HCT116 (cell line): ENCODE measurements at regions not wholly inside any gene's neighbourhood (a gene's known extent, or its start where the extent isn't known, plus 50 kb on each side); places are given as distances from the start of the nearest gene placed in this dataset.

Experiments
- ATAC-seq: fragments of 200-7000 bp; cut with Tn5 transposase; 2 replicates; pipeline ENCODE4 v1.9.1; 2020; ENCODE audit warnings: mild to moderate bottlenecking, moderate library complexity
- BruUV-seq: library from RNA; stranded (reverse); fragments of 400-500 nt; replicated peaks from 2 replicates; lab custom pipeline; 2021; lab: Mats Ljungman, UMichigan
- CTCF ChIA-PET: fragments of 300-600 bp; sonication (Branson Sonifier 250); formaldehyde crosslinking; loops from one replicate; lab custom pipeline; 2021; ENCODE audit warnings: antibody characterized with exemption; lab: Charles Lee
- POLR2A ChIA-PET: fragments of 300-600, 350-600 bp; sonication (Branson Sonifier 250); formaldehyde crosslinking; loops from one replicate; lab custom pipeline; 2021; ENCODE audit warnings: antibody characterized with exemption; lab: Charles Lee
- RAD21 ChIA-PET, 2 experiments: fragments of 300-600 bp; sonication (Branson Sonifier 250); formaldehyde crosslinking; loops; one replicate each; lab custom pipeline; 2023; ENCODE audit warnings: low total read pairs in 2 of 2; ENCODE audit not compliant: uncharacterized antibody in 2 of 2, unreplicated experiment in 2 of 2, low non-redundant PET in 1 of 2; lab: Charles Lee
- DNase-seq: peaks from one replicate; pipeline ENCODE4 v3.0.0-alpha.2; 2010; ENCODE audit warnings: low read depth, low spot score
- H2AFZ ChIP-seq: fragments of 200-600 bp; shearing (Covaris generic), sonication (generic); 2 replicates; pipeline ENCODE4 v1.6.1; 2017; ENCODE audit warnings: low read depth, mixed run types, mixed read lengths, antibody characterized with exemption, low read length; ENCODE audit not compliant: poor library complexity, severe bottlenecking
- H3K27ac ChIP-seq: 2 replicates; pipeline ENCODE4 v1.5.1; 2012; ENCODE audit warnings: low read depth, low read length
- H3K27me3 ChIP-seq: fragments of 200-600 bp; sonication (generic); 2 replicates; pipeline ENCODE4 v1.6.1; 2016; ENCODE audit warnings: mixed run types, low read length, mixed read lengths; ENCODE audit not compliant: insufficient read depth
- H3K36me3 ChIP-seq, 2 experiments: fragments of 200-500 bp in 1 of 2; fragments of 200-600 bp in 1 of 2; sonication (Bioruptor generic) in 1 of 2; sonication (generic) in 1 of 2; 2 replicates each; pipeline versions ENCODE4 v1.5.1 to v1.6.1; 2014 to 2016; ENCODE audit warnings: low read length in 2 of 2, inconsistent platforms in 1 of 2, mixed read lengths in 1 of 2, mixed run types in 1 of 2; ENCODE audit not compliant: insufficient read depth in 2 of 2, control insufficient read depth in 1 of 2
- H3K4me1 ChIP-seq, 2 experiments: fragments of 200-600 bp in 1 of 2; sonication (generic) in 1 of 2; 2 replicates each; pipeline versions ENCODE4 v1.5.1 to v1.6.1; 2012 to 2017; ENCODE audit warnings: low read length in 2 of 2, inconsistent platforms in 1 of 2, mild to moderate bottlenecking in 1 of 2, mixed read lengths in 1 of 2, mixed run types in 1 of 2, moderate library complexity in 1 of 2; ENCODE audit not compliant: insufficient read depth in 2 of 2, control insufficient read depth in 1 of 2
- H3K4me2 ChIP-seq: fragments of 200-600 bp; sonication (generic); 2 replicates; pipeline ENCODE4 v1.6.1; 2017; ENCODE audit warnings: mixed run types, low read length, mixed read lengths
- H3K4me3 ChIP-seq, 2 experiments: fragments of 200-600 bp in 1 of 2; sonication (generic) in 1 of 2; replicated peaks in 1 of 2; 2 replicates each; pipeline ENCODE4 v1.5.1; 2011 to 2016; ENCODE audit warnings: low read length in 2 of 2, control low read depth in 1 of 2, low read depth in 1 of 2, mild to moderate bottlenecking in 1 of 2, mixed read lengths in 1 of 2, mixed run types in 1 of 2
- H3K79me2 ChIP-seq: fragments of 200-600 bp; sonication (generic); 2 replicates; pipeline ENCODE4 v1.6.1; 2017; ENCODE audit warnings: mild to moderate bottlenecking, mixed run types, low read length, moderate library complexity, mixed read lengths; ENCODE audit not compliant: insufficient read depth
- H3K9ac ChIP-seq: fragments of 200-600 bp; sonication (generic); 2 replicates; pipeline ENCODE4 v1.6.1; 2016; ENCODE audit warnings: low read length, mixed read lengths
- H3K9me2 ChIP-seq: fragments of 200-600 bp; sonication (generic), shearing (Covaris generic); 2 replicates; pipeline ENCODE4 v1.6.1; 2017; ENCODE audit warnings: mixed run types, mild to moderate bottlenecking, moderate library complexity; ENCODE audit not compliant: insufficient read depth
- H3K9me3 ChIP-seq, 2 experiments: fragments of 200-500 bp in 1 of 2; fragments of 200-600 bp in 1 of 2; sonication (Bioruptor generic) in 1 of 2; sonication (generic) in 1 of 2; 2 replicates each; pipeline ENCODE4 v1.6.1; 2014 to 2017; ENCODE audit warnings: low read length in 2 of 2, mixed read lengths in 2 of 2, inconsistent platforms in 1 of 2, low read depth in 1 of 2, mild to moderate bottlenecking in 1 of 2, mixed run types in 1 of 2, moderate library complexity in 1 of 2; ENCODE audit not compliant: control insufficient read depth in 1 of 2, insufficient read depth in 1 of 2
- H4K20me1 ChIP-seq: fragments of 200-600 bp; sonication (generic), shearing (Covaris generic); 2 replicates; pipeline ENCODE4 v1.6.1; 2017; ENCODE audit warnings: mixed run types, mild to moderate bottlenecking, moderate library complexity; ENCODE audit not compliant: insufficient read depth
- ATF3 ChIP-seq: IDR thresholded peaks from 2 replicates; pipeline ENCODE4 v1.6.1; 2012
- CBX3 ChIP-seq: IDR thresholded peaks from 2 replicates; pipeline ENCODE4 v1.6.1; 2012; ENCODE audit warnings: low read depth
- CEBPB ChIP-seq: IDR thresholded peaks from 2 replicates; pipeline ENCODE4 v1.6.1; 2012; ENCODE audit warnings: low read depth
- CTCF ChIP-seq, 3 experiments: fragments of 200-600 bp in 1 of 3; sonication (generic) in 1 of 3; IDR thresholded peaks in 2 of 3; conservative IDR thresholded peaks in 1 of 3; 2 replicates each; pipeline ENCODE4 v1.5.1; 2012 to 2017; ENCODE audit warnings: low read depth in 2 of 3, low read length in 2 of 3, antibody characterized with exemption in 1 of 3, borderline replicate concordance in 1 of 3, control low read depth in 1 of 3, mild to moderate bottlenecking in 1 of 3, mixed read lengths in 1 of 3, mixed run types in 1 of 3, moderate library complexity in 1 of 3; ENCODE audit not compliant: insufficient read depth in 1 of 3
- EGR1 ChIP-seq: IDR thresholded peaks from 2 replicates; pipeline ENCODE4 v1.6.1; 2012; ENCODE audit warnings: low read depth
- EZH2 ChIP-seq: fragments of 200-600 bp; sonication (generic); IDR thresholded peaks from 2 replicates; pipeline ENCODE4 v1.6.1; 2017; ENCODE audit warnings: antibody characterized with exemption, mixed run types
- EZH2phosphoT487 ChIP-seq: fragments of 200-600 bp; IDR thresholded peaks from 2 replicates; pipeline ENCODE4 v1.6.1; 2018; ENCODE audit warnings: antibody characterized with exemption, borderline replicate concordance
- FOSL1 ChIP-seq: IDR thresholded peaks from 2 replicates; pipeline ENCODE4 v1.6.1; 2012; ENCODE audit warnings: low read depth
- JUND ChIP-seq: IDR thresholded peaks from 2 replicates; pipeline ENCODE4 v1.6.1; 2012
- POLR2A ChIP-seq: IDR thresholded peaks from 2 replicates; pipeline ENCODE4 v1.7.0; 2011; ENCODE audit warnings: borderline replicate concordance; ENCODE audit not compliant: insufficient read depth, insufficient read length; ENCODE audit errors: extremely low read depth
- POLR2AphosphoS5 ChIP-seq: IDR thresholded peaks from 2 replicates; pipeline ENCODE4 v1.6.1; 2011; ENCODE audit warnings: mild to moderate bottlenecking, low read depth, low read length, moderate library complexity
- RAD21 ChIP-seq: IDR thresholded peaks from 2 replicates; pipeline ENCODE4 v1.6.1; 2012; ENCODE audit warnings: low read depth, mild to moderate bottlenecking
- SIN3A ChIP-seq: IDR thresholded peaks from 2 replicates; pipeline ENCODE4 v1.6.1; 2012; ENCODE audit warnings: low read depth
- SRF ChIP-seq: IDR thresholded peaks from 2 replicates; pipeline ENCODE4 v1.6.1; 2012; ENCODE audit warnings: low read depth
- TCF7L2 ChIP-seq: IDR thresholded peaks from 2 replicates; pipeline ENCODE4 v1.7.0; 2011; ENCODE audit warnings: borderline replicate concordance, inconsistent platforms; ENCODE audit not compliant: insufficient read depth, insufficient read length; ENCODE audit errors: extremely low read depth
- ZFX ChIP-seq: fragments of 450-650 bp; IDR thresholded peaks from 2 replicates; pipeline ENCODE4 v1.6.1; 2017
- ZNF274 ChIP-seq: fragments of 200-500 bp; sonication (Bioruptor generic); IDR thresholded peaks from 2 replicates; pipeline ENCODE4 v1.6.1; 2014; ENCODE audit warnings: mild to moderate bottlenecking, low read depth, low read length, inconsistent platforms
- intact Hi-C: fragments of 100-400 bp; cut with micrococcal nuclease; formaldehyde crosslinking; loops from 2 replicates; pipeline ENCODE4 v1.10.0; 2022
- TF ChIP-seq, protein P1 (sequence below): IDR thresholded peaks from 2 replicates; pipeline ENCODE4 v1.6.1; 2012

DNA sequence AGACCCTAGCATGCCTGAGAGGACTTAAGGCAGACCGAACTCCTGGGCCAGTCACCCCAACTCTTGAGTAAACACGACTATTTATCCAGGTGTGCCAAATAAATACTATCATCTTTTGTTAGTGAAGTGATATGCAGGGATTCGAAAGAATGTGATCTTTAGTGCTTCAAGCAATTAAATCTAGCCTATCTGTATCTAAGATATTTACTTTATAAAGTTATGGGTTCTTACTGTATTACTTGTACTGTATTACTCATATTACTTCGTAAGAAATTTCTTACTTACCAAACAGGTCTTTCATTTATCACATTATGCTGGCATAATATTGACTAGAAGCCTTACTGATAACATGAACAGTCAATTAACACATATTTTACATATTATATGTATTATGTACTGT lies 211.6 kb upstream of the NECTIN3 start:
- BruUV-seq = no TSS peak
- intact Hi-C loops = no loop called here
- ChIA-PET CTCF (no interaction called here), POLR2A (no interaction called here), RAD21 (no interaction called here)
- Histone ChIP-seq H3K4me1 (no peaks in the 10 kb centered on the region), H2AFZ (peak overlapping the region; percentile 24), H3K4me3 (no peak overlapping the region), H3K27ac (no peak overlapping the region), H3K36me3 (no peaks in the 10 kb centered on the region), H3K4me2 (no peak overlapping the region), H3K9ac (no peak overlapping the region), H3K79me2 (no peaks in the 10 kb centered on the region), H3K9me3 (no peaks in the 10 kb centered on the region), H4K20me1 (no peaks in the 10 kb centered on the region), H3K9me2 (no peaks in the 10 kb centered on the region), H3K27me3 (no peaks in the 10 kb centered on the region)
- DNase-seq = no peak
- no peak for ATAC-seq
- TF ChIP-seq JUND = no peak
- TF ChIP-seq RAD21 = no peak
- TF ChIP-seq SIN3A = no peak
- TF ChIP-seq TCF7L2 = no peak
- TF ChIP-seq CBX3 = no peak
- no peak for TF ChIP-seq FOSL1
- TF ChIP-seq SRF = no peak
- TF ChIP-seq POLR2A = no peak
- TF ChIP-seq EZH2 = no peak
- no peak for TF ChIP-seq CTCF (IDR thresholded peaks at IDR 0.05 in 2 of 3, conservative IDR thresholded peaks at IDR 0.05 in 1 of 3; ENCODE audit: borderline replicate concordance in 1 of 3, insufficient read depth in 1 of 3, low read depth in 2 of 3, low read length in 2 of 3)
- no peak for TF ChIP-seq ZNF274
- TF ChIP-seq CEBPB = no peak
- no peak for TF ChIP-seq ATF3
- TF ChIP-seq POLR2AphosphoS5 = no peak
- TF ChIP-seq EZH2phosphoT487 = no peak
- TF ChIP-seq EGR1 = no peak
- TF ChIP-seq, protein P1, sequence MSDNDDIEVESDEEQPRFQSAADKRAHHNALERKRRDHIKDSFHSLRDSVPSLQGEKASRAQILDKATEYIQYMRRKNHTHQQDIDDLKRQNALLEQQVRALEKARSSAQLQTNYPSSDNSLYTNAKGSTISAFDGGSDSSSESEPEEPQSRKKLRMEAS = no peak
- no peak for TF ChIP-seq ZFX
